Body of pancreas (tissue), 4 donors: ENCODE measurements at regions not wholly inside any gene's neighbourhood (a gene's known extent, or its start where the extent isn't known, plus 50 kb on each side); places are given as distances from the start of the nearest gene placed in this dataset.

Experiments
- ATAC-seq: fragments of 150-250 bp; one replicate; pipeline ENCODE4 v1.9.1; 2016
- DNase-seq, 4 donors: peaks; one replicate each; pipeline ENCODE4 v3.0.0-alpha.2; 2019
- H3K27ac ChIP-seq, 4 donors: fragments of 200-600 bp; sonication (generic); 1 replicate in 3 of 4; 2 replicates in 1 of 4; pipeline versions ENCODE4 v1.5.1 to v1.6.1; 2016 to 2019; ENCODE audit warnings: mild to moderate bottlenecking in 1 of 4, mixed read lengths in 1 of 4, moderate library complexity in 1 of 4
- H3K27me3 ChIP-seq, 2 donors: fragments of 200-600 bp; sonication (generic); one replicate each; pipeline ENCODE4 v1.6.0; 2016; ENCODE audit warnings: mild to moderate bottlenecking in 1 of 2
- H3K36me3 ChIP-seq, 2 donors: fragments of 200-600 bp; sonication (generic); replicated peaks in 1 of 2; 2 replicates each; pipeline ENCODE4 v1.5.1; 2016; ENCODE audit warnings: low read depth in 2 of 2; ENCODE audit not compliant: insufficient read depth in 1 of 2
- H3K4me1 ChIP-seq: fragments of 200-600 bp; sonication (generic); one replicate; pipeline ENCODE4 v1.6.0; 2016
- H3K4me3 ChIP-seq, 2 donors: fragments of 200-600 bp; sonication (generic); 1 replicate in 1 of 2; 2 replicates in 1 of 2; pipeline ENCODE4 v1.5.1; 2016 to 2019
- H3K9me3 ChIP-seq, 3 donors: fragments of 200-600 bp; sonication (generic); 1 replicate in 2 of 3; 2 replicates in 1 of 3; pipeline ENCODE4 v1.5.1; 2016
- POLR2A ChIP-seq, 3 donors: fragments of 450-650 bp; IDR thresholded peaks; one replicate each; pipeline ENCODE4 v1.6.1; 2016; ENCODE audit warnings: antibody characterized with exemption in 3 of 3, mild to moderate bottlenecking in 2 of 3
- WGBS, 2 donors: methylation state at CpG; one replicate each; pipeline ENCODE4 v1.1.5; 2017; 5-methylcytosine and 5-hydroxymethylcytosine counted together
- intact Hi-C: fragments of 100-400 bp; cut with DNase I; formaldehyde crosslinking; loops from one replicate; pipeline ENCODE4 v1.15.1; 2023
- TF ChIP-seq, protein P1 (sequence below), 7 experiments: fragments of 450-650 bp in 4 of 7; fragments of 200-600 bp in 3 of 7; sonication (generic) in 3 of 7; IDR thresholded peaks; one replicate each; pipeline ENCODE4 v1.5.1; 2016 to 2019; ENCODE audit warnings: antibody characterized with exemption in 7 of 7

DNA sequence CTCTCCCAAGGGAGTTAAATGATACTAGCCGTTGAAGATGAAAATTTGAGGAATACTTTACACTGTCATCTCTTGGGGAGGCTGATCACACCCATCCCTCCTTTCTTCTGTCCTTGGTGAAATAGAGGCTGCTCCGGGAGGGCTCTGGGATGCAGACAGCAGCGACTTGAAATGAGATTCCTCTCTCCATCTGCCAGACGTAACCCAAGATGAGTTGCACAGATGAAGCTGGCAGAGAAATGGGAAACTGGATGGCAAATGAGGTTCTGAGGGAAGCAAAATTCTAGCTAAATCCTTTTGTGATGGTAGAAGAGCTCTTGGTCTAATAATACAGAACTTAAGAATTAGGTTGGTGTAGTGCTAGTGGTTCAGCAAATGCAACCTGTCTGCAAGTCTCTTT lies 201.4 kb downstream of the AASDH start:
- intact Hi-C loops, result no loop called here
- Histone ChIP-seq H3K9me3 (no peaks in the 10 kb centered on the region), H3K4me3 (no peak overlapping the region), H3K4me1 (no peaks in the 10 kb centered on the region), H3K27ac (no peak overlapping the region), H3K36me3 (no peaks in the 10 kb centered on the region), H3K27me3 (no peaks in the 10 kb centered on the region)
- WGBS, 2 donors, result 73% methylated on average over 4 of the region's 4 CpGs
- ATAC-seq (no peak), DNase-seq (no peak)
- no peak for TF ChIP-seq POLR2A (IDR thresholded peaks at IDR 0.05)
- TF ChIP-seq, protein P1, sequence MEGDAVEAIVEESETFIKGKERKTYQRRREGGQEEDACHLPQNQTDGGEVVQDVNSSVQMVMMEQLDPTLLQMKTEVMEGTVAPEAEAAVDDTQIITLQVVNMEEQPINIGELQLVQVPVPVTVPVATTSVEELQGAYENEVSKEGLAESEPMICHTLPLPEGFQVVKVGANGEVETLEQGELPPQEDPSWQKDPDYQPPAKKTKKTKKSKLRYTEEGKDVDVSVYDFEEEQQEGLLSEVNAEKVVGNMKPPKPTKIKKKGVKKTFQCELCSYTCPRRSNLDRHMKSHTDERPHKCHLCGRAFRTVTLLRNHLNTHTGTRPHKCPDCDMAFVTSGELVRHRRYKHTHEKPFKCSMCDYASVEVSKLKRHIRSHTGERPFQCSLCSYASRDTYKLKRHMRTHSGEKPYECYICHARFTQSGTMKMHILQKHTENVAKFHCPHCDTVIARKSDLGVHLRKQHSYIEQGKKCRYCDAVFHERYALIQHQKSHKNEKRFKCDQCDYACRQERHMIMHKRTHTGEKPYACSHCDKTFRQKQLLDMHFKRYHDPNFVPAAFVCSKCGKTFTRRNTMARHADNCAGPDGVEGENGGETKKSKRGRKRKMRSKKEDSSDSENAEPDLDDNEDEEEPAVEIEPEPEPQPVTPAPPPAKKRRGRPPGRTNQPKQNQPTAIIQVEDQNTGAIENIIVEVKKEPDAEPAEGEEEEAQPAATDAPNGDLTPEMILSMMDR (IDR thresholded peaks at IDR 0.05), result no peak

DNA sequence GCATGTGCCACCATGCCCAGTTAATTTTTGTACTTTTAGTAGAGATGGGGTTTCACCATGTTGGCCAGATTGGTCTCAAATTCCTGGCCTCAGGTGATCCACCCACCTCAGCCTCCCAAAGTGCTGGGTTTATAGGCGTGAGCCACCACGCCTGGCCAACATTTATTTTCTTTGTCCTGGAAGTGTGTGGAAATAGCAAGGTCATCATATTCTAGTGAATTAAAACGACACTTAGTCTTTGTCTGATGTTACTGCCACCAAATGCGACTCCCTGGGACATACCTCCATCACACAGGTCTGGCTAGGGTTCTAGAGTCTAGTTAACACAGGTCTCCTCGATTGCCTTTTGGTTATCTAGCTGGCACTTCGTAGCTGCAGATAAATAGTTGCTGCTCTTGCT lies 203.1 kb downstream of the AASDH start:
- WGBS, 2 donors, result 62 to 75% methylated on average over 6 of the region's 6 CpGs
- DNase-seq, result no peak
- no peak for ATAC-seq

DNA sequence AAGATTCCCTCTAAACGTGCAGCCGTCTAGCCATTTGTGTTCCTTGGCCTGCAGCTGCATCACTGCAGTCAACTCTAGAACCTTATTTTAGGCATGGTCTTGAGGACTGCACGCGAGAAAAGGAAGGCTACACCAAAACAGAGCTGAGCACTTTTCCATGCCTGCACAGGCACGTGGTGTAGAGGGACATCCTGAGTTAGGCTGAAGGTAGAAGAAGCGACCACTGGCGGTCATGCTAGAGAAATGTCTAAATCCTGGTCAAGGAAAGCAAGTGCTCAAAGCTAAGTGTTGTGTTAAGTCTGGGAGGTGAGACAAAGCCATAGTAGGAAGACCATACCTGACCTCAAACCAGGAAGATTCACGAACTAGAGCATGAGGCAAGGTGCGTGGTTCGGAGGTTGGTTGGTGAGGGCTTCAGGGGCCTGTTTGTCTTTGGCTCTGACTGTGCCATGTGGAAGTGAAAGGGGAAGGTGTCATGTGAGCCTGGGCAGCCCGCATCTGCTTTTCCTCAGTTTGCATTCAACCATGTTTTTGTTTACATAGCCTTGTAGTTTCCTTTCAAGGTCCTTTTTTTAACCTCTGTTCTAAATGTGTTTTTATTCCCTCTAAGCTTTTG lies 203.8 kb downstream of the AASDH start:
- DNase-seq, result no peak
- Histone ChIP-seq H3K9me3 (no peaks in the 10 kb centered on the region), H3K4me3 (no peak overlapping the region), H3K27ac (no peak overlapping the region), H3K4me1 (no peaks in the 10 kb centered on the region), H3K27me3 (no peaks in the 10 kb centered on the region), H3K36me3 (no peaks in the 10 kb centered on the region)
- ATAC-seq, result no peak
- intact Hi-C loops, result no loop called here
- TF ChIP-seq POLR2A (IDR thresholded peaks at IDR 0.05), result no peak
- TF ChIP-seq, protein P1 (IDR thresholded peaks at IDR 0.05), result no peak
- 74% methylated on average over 11 of the region's 11 CpGs for WGBS, 2 donors

More for the DNA sequence above, 203.1 kb downstream of the AASDH start:
- H3K27me3 ChIP-seq, result no peaks in the 10 kb centered on the region
- no peaks in the 10 kb centered on the region for H3K36me3 ChIP-seq
- H3K4me3 ChIP-seq, result no peak overlapping the region
- TF ChIP-seq POLR2A (IDR thresholded peaks at IDR 0.05), result no peak
- TF ChIP-seq, protein P1 (IDR thresholded peaks at IDR 0.05), result no peak
- no peak overlapping the region for H3K27ac ChIP-seq
- intact Hi-C loops, result no loop called here
- no peaks in the 10 kb centered on the region for H3K4me1 ChIP-seq
- no peaks in the 10 kb centered on the region for H3K9me3 ChIP-seq

DNA sequence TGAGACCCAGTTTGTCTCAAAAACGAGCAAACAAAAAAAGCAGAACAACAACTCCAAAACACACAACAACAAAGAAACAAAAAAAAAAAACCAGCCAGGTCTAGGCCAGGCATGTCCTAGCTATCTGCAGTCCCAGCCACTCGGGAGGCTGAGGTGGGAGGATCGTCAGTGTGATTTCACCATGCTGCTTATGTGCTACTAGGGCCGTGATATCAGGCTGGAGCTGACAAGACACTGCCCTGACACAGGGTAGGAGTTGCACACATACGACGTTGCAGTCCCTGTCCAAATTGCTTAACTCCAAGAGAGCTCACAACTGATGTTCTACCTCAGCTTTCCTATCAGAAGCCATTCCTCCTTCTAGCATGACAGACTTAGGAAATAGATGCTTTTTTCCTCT lies 204.9 kb downstream of the AASDH start:
- DNase-seq, result no peak
- H3K36me3 ChIP-seq, result no peaks in the 10 kb centered on the region
- no peak overlapping the region for H3K4me3 ChIP-seq
- no peaks in the 10 kb centered on the region for H3K9me3 ChIP-seq
- no peaks in the 10 kb centered on the region for H3K4me1 ChIP-seq
- H3K27ac ChIP-seq, result no peak overlapping the region
- intact Hi-C loops, result no loop called here
- H3K27me3 ChIP-seq, result no peaks in the 10 kb centered on the region
- 66 to 68% methylated on average over 6 of the region's 6 CpGs for WGBS, 2 donors
- TF ChIP-seq, protein P1 (IDR thresholded peaks at IDR 0.05), result no peak
- no peak for TF ChIP-seq POLR2A (IDR thresholded peaks at IDR 0.05)
- ATAC-seq, result no peak
